ENCODE measurements at regions not wholly inside any gene's neighbourhood (a gene's known extent, or its start where the extent isn't known, plus 50 kb on each side); places are given as distances from the start of the nearest gene placed in this dataset.
A peak's percentile ranks its signal among the peaks of the same experiment; 100 is the strongest.

DNA sequence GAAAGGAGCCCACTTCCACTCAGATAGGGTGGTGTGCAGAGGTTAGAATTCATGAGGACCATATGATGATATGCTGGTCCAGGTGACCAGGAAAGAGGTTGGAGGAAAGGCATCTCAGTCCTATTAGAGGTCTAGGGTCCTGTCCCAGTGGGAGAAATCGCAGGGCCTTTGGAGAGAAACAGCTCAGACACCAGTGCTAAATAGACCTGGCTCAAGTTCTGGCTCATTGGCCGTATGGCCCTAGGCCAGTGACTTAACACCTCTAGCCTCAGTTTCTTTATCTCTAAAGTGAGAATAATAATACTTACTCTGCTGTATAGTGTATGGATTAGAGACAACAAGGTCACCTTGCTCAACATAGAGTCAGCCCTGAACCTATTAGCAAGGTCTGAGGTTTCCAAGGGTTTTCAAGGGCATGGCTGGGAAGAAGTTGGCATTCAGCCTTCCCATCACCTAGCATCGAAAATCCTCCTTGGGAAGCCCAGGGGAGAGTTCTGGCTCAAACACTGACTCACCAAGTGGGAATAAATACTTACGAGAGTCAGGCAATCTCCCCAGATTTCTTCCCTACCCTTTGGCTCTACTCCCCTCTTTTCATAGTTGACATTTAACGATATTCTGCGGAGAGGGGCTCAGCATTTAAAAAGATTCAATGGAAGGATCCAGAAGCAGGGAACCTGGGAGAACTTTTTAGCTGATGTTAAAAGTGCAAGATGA lies 473.1 kb upstream of the PODXL start:
- ATAC-seq: peak in 1 of 2 donors; percentile 25
- peak overlapping the region; percentile 38 for H3K27ac ChIP-seq (ENCODE audit: low read length)
- 31% methylated on average over 6 of the region's 6 CpGs for WGBS
- no peak overlapping the region for H3K4me3 ChIP-seq (ENCODE audit: low read length)
- DNase-seq: peak in 1 of 3 donors; percentile 6
- H3K4me1 ChIP-seq (ENCODE audit: control insufficient read depth, insufficient read depth, low read length): no peaks in the 10 kb centered on the region
- intact Hi-C loops (cut with DNase I): no loop called here
- no peaks in the 10 kb centered on the region for H3K27me3 ChIP-seq (ENCODE audit: control insufficient read depth, insufficient read depth)
- H3K9me3 ChIP-seq (ENCODE audit: control insufficient read depth, low read length): no peaks in the 10 kb centered on the region

DNA sequence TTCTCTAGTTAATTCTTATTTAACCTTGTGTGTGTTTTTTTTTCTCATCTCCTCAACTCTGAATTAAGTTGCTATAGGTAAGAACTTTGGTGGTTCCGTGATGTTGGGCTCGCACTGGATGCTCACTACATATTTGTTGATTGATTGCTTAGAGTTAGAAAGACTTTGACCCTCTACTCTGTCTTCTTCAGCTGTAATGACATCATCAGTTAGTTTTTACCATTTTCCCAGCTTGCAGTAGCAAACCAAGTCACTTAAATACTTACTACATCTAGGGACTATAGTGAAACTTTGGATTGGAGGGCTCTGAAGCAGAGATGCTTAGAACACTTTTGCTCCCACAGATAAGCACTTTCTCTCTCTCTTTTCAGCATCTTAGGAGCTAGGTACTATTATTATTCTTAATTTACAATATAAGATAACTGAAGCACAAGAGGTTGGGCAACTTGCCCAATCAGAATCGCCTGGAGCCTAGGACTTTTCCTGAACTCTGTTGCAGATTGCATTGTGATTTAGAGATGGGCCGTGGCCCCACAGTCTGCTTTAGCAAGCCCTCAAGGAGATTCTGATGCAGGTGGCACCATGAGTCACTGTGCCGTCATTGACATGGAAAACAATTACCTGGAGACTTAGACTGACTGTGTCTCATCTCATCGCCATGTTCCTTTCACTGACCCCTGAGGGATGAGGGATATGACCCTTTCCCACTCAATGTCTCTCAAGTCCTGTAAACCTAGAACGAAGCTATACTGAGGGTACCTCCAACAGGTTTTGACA lies 471.9 kb upstream of the PODXL start:
- intact Hi-C loops (cut with DNase I): no loop called here
- no peak overlapping the region for H3K27ac ChIP-seq (ENCODE audit: low read length)
- H3K4me3 ChIP-seq (ENCODE audit: low read length): no peak overlapping the region
- ATAC-seq (no peak), DNase-seq (peak in 1 of 3 donors; percentile 13)
- H3K4me1 ChIP-seq (ENCODE audit: control insufficient read depth, insufficient read depth, low read length): no peaks in the 10 kb centered on the region
- H3K27me3 ChIP-seq (ENCODE audit: control insufficient read depth, insufficient read depth): no peaks in the 10 kb centered on the region
- no peaks in the 10 kb centered on the region for H3K9me3 ChIP-seq (ENCODE audit: control insufficient read depth, low read length)
- WGBS: 79% methylated on average over 7 of the region's 7 CpGs

DNA sequence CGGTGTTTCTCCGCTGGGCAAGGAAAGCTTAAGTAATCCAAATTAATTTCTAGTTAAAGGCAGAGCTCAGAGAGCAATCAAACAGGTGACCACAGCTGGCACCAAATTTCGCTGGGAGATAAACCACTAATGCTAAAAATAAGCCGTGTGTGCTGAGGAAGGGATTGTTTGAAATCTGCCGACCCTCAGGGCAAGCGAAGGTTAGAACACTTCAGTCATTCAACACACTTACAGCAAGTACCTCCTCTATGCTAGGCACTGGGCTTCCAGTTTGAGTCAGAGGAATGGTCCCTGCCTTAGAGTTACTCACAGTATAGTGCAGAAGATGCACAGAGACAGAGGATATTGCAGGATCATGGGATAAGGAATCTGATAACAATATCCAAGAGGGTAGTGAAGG lies 467.9 kb upstream of the PODXL start:
- ATAC-seq: peak in 1 of 2 donors; percentile 29
- no peak overlapping the region for H3K4me3 ChIP-seq (ENCODE audit: low read length)
- H3K27ac ChIP-seq (ENCODE audit: low read length): no peak overlapping the region
- DNase-seq: no peak
- intact Hi-C loops (cut with DNase I): no loop called here
- no peaks in the 10 kb centered on the region for H3K9me3 ChIP-seq (ENCODE audit: control insufficient read depth, low read length)
- 45% methylated on average over 6 of the region's 6 CpGs for WGBS
- H3K27me3 ChIP-seq (ENCODE audit: control insufficient read depth, insufficient read depth): no peaks in the 10 kb centered on the region
- H3K4me1 ChIP-seq (ENCODE audit: control insufficient read depth, insufficient read depth, low read length): no peaks in the 10 kb centered on the region

DNA sequence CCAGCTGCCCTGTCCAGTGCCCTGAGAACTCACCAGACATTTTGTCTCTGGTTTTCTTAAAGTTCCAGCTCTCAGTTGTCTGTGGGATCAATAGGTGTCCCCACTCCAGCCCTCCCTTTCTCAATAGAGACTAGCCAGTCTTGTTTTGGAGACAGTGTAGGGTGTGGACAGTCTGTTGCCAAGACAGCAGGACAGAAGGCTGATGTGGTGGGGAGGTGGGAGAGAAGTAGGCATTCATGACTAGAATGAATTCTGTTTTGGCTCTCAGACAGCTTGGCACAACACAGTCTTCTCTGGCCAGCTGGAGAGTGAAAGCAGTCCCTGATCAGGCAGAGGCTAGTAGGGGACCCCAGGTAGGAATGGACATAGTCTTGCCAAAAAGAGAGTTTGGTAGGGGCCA lies 467.0 kb upstream of the PODXL start:
- no peaks in the 10 kb centered on the region for H3K9me3 ChIP-seq (ENCODE audit: control insufficient read depth, low read length)
- no peak for DNase-seq
- H3K27ac ChIP-seq (ENCODE audit: low read length): no peak overlapping the region
- no peaks in the 10 kb centered on the region for H3K4me1 ChIP-seq (ENCODE audit: control insufficient read depth, insufficient read depth, low read length)
- peak; percentile 24 to 42 for ATAC-seq
- no peak overlapping the region for H3K4me3 ChIP-seq (ENCODE audit: low read length)
- no peaks in the 10 kb centered on the region for H3K27me3 ChIP-seq (ENCODE audit: control insufficient read depth, insufficient read depth)
- intact Hi-C loops (cut with DNase I): no loop called here

DNA sequence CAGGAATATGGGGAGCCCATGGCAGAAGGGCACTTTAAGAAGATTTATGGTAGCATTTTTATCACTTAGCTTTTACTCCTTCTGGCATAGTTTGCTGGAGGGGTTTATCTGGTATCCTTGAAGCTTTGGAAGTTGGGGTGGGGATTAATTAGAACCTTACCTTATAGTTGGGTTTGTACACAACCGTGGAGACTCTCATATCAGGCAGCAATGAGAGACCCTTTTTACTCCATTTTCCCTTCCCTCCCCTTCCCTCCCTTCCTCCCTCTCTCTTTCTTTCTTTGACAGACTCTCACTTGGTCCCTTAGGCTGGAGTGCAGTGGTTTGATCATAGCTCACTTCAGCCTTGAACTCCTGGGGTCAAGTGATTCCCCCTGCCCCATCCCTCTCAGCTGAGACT lies 465.8 kb upstream of the PODXL start:
- no peak for ATAC-seq
- intact Hi-C loops (cut with DNase I): no loop called here
- Histone ChIP-seq H3K4me1 (ENCODE audit: control insufficient read depth, insufficient read depth, low read length) (no peaks in the 10 kb centered on the region), H3K27me3 (ENCODE audit: control insufficient read depth, insufficient read depth) (no peaks in the 10 kb centered on the region), H3K27ac (ENCODE audit: low read length) (no peak overlapping the region), H3K4me3 (ENCODE audit: low read length) (no peak overlapping the region), H3K9me3 (ENCODE audit: control insufficient read depth, low read length) (no peaks in the 10 kb centered on the region)
- 80% methylated on average over 1 of the region's 1 CpG for WGBS
- DNase-seq: no peak

DNA sequence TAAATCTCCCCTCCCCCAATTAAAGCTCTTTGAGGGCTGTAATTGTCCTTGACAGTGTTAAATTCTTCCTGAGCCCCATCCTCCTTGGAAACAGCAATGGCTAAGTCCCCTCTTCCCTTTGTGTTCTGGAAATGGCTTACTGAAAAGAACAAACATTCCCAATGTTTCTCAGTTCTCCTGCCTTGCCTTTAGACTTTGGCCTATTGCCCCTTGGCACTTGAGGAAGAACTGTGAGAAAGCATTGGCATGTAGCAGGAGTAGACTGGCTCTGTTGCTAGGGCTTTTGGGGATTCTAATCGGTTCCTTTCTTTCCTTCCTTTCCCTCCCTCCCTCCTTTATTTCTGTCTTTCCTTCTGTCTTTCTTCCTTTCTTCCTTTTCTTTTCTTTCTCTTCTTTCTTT lies 463.3 kb upstream of the PODXL start:
- no peak overlapping the region for H3K27ac ChIP-seq (ENCODE audit: low read length)
- no peaks in the 10 kb centered on the region for H3K27me3 ChIP-seq (ENCODE audit: control insufficient read depth, insufficient read depth)
- DNase-seq (no peak), ATAC-seq (no peak)
- 66% methylated on average over 1 of the region's 1 CpG for WGBS
- H3K4me3 ChIP-seq (ENCODE audit: low read length): no peak overlapping the region
- intact Hi-C loops (cut with DNase I): no loop called here
- H3K9me3 ChIP-seq (ENCODE audit: control insufficient read depth, low read length): no peaks in the 10 kb centered on the region
- H3K4me1 ChIP-seq (ENCODE audit: control insufficient read depth, insufficient read depth, low read length): no peaks in the 10 kb centered on the region

DNA sequence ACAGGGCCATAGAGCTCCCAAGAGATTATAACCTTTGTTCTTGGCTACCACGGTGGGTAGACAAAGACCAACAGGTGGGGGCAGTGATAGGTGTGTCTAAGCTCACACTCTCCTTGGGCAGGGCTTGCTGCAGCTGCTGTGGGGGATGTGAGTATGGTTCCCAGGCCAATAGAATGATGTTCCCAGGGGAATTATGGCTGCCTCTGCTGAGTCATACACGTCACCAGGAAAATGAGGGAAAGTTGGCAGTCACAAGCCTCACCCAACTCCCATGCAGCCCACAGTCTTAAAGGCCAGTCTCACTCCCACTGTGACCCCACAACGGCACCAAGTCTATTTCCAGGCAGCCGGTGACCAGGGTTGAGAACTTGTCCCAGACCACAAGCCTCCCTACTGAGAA lies 453.4 kb upstream of the PODXL start:
- DNase-seq: no peak
- ATAC-seq: no peak
- intact Hi-C loops (cut with DNase I): loop anchor here in 2 of 4 donors (10.0 kb wide), 2 partner anchors 235 to 245 kb away; no protein-coding TSS in a partner anchor
- Histone ChIP-seq H3K9me3 (ENCODE audit: control insufficient read depth, low read length) (no peaks in the 10 kb centered on the region), H3K27me3 (ENCODE audit: control insufficient read depth, insufficient read depth) (no peaks in the 10 kb centered on the region), H3K4me1 (ENCODE audit: control insufficient read depth, insufficient read depth, low read length) (no peaks in the 10 kb centered on the region), H3K27ac (ENCODE audit: low read length) (no peak overlapping the region), H3K4me3 (ENCODE audit: low read length) (no peak overlapping the region)
- 86% methylated on average over 4 of the region's 4 CpGs for WGBS

DNA sequence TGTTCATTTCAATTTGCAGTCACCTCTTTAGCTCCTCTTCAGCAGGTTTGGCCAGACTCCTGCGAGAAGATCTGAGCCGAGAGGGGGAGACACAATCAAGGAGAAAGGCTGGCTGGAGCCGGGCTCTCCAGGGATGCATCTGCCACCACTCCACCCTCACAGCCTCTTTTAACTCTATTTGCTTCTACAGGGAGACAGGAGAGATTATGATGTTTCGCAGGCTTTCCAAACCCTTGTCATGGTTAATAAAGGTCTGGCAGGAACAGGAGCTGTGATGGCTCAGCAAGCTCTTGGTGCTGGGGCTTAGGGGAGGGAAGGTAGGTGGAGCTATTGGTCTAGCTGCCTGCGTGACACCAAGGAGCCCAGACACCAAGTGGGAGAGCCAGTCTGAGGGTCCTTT lies 448.1 kb upstream of the PODXL start:
- H3K27ac ChIP-seq (ENCODE audit: low read length): no peak overlapping the region
- intact Hi-C loops (cut with DNase I): loop anchor here in 2 of 4 donors (5.0 to 10.0 kb wide), 3 partner anchors 158 to 250 kb away; no protein-coding TSS in a partner anchor
- WGBS: 32% methylated on average over 5 of the region's 5 CpGs

DNA sequence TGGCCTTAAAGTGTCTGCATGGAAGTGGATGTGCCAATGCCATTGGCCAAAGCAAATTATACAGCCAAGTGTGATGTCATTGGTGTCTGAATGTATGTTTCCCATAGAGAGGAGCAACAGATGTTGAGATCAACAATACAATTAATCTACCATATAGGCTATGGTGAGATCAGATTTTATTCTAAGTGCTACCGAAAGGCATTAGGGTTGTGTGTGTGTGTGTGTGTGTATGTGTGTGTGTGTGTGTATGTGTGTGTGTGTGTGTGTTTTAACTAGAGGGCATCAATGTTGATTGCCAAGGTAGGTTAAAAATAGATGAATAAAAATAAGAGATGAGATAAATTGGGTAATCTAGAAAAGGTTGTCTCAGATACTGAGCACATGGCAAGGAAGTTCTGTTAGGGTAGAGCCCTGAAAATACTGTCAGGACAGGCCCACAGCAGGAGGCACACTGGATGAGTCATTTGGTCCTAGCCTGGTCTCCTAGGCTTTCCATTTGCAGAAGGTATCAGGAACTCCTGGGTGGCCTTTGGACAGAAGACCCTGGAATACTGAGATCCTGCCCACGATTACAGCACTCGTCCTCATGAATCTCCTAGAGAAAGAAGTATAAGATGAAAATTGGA lies 446.0 kb upstream of the PODXL start:
- intact Hi-C loops (cut with DNase I): loop anchor here in 2 of 4 donors (5.0 to 10.0 kb wide), 3 partner anchors 160 to 252 kb away; no protein-coding TSS in a partner anchor
- DNase-seq: no peak
- Histone ChIP-seq H3K27ac (ENCODE audit: low read length) (no peak overlapping the region), H3K4me1 (ENCODE audit: control insufficient read depth, insufficient read depth, low read length) (no peaks in the 10 kb centered on the region), H3K4me3 (ENCODE audit: low read length) (no peak overlapping the region), H3K9me3 (ENCODE audit: control insufficient read depth, low read length) (no peaks in the 10 kb centered on the region), H3K27me3 (ENCODE audit: control insufficient read depth, insufficient read depth) (no peaks in the 10 kb centered on the region)
- no peak for ATAC-seq
- WGBS: 84% methylated on average over 3 of the region's 3 CpGs

More for the DNA sequence above, 448.1 kb upstream of the PODXL start:
- Histone ChIP-seq H3K4me1 (ENCODE audit: control insufficient read depth, insufficient read depth, low read length) (no peaks in the 10 kb centered on the region), H3K27me3 (ENCODE audit: control insufficient read depth, insufficient read depth) (no peaks in the 10 kb centered on the region), H3K9me3 (ENCODE audit: control insufficient read depth, low read length) (no peaks in the 10 kb centered on the region), H3K4me3 (ENCODE audit: low read length) (no peak overlapping the region)
- peak; percentile 80 to 81 for ATAC-seq
- DNase-seq: peak; percentile 25 to 66 (median 60)

DNA sequence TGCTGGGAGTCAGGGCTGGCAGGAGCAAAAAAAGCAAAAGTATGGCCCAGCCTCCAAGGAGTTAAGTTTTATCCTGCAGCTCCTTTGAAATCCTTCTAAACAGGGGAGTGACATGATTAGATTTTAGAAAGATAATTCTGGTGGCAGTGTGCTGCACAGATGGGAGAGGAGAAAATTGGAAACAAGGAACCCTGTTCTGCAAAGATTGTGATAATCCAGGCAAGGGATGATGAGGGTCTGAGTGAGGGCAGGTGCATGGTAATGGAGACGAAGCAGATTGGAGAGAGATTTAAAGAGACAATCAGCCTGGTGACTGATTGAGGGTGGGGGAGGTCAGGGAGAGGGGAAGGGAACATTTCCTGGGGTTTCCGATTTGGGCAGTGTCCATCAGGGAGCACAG lies 444.7 kb upstream of the PODXL start:
- Histone ChIP-seq H3K4me3 (ENCODE audit: low read length) (no peak overlapping the region), H3K27ac (ENCODE audit: low read length) (no peak overlapping the region), H3K27me3 (ENCODE audit: control insufficient read depth, insufficient read depth) (no peaks in the 10 kb centered on the region), H3K9me3 (ENCODE audit: control insufficient read depth, low read length) (no peaks in the 10 kb centered on the region), H3K4me1 (ENCODE audit: control insufficient read depth, insufficient read depth, low read length) (no peaks in the 10 kb centered on the region)
- WGBS: 34% methylated on average over 2 of the region's 2 CpGs
- intact Hi-C loops (cut with DNase I): loop anchor here in 2 of 4 donors (5.0 to 10.0 kb wide), 3 partner anchors 161 to 254 kb away; no protein-coding TSS in a partner anchor
- ATAC-seq: no peak
- DNase-seq: no peak

DNA sequence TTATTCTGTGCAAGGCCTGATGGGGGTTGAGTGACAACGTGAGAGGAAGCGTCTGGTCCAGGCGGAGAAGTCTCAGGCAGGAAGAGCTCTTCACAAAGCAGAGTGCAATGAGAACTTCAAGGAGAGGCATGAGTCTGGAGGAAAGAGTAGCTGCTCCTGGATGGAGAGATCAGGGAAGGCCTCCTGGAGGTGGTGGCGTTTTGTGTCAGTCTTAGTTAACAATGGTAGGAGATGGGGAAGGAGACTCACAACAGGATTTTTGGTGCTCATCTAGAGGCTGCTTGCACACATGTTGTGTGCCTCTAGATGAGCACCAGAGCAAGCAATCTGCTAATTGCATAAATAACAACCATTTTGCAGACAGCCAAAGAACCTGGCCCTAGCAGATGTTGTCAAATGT lies 442.8 kb upstream of the PODXL start:
- no peaks in the 10 kb centered on the region for H3K27me3 ChIP-seq (ENCODE audit: control insufficient read depth, insufficient read depth)

More for the DNA sequence above, 442.8 kb upstream of the PODXL start:
- H3K4me3 ChIP-seq (ENCODE audit: low read length): no peak overlapping the region
- intact Hi-C loops (cut with DNase I): loop anchor here in 1 of 4 donors (10.0 kb wide), 1 partner anchor 256 kb away; no protein-coding TSS in a partner anchor
- ATAC-seq: no peak
- H3K9me3 ChIP-seq (ENCODE audit: control insufficient read depth, low read length): no peaks in the 10 kb centered on the region
- no peak overlapping the region for H3K27ac ChIP-seq (ENCODE audit: low read length)
- H3K4me1 ChIP-seq (ENCODE audit: control insufficient read depth, insufficient read depth, low read length): no peaks in the 10 kb centered on the region
- 61% methylated on average over 4 of the region's 4 CpGs for WGBS
- no peak for DNase-seq

Data from right cardiac atrium (tissue), 5 donors.